Ishikawa (cell line): ENCODE measurements at regions not wholly inside any gene's neighbourhood (a gene's known extent, or its start where the extent isn't known, plus 50 kb on each side); places are given as distances from the start of the nearest gene placed in this dataset.

Experiments
- CEBPB ChIP-seq: IDR thresholded peaks from 2 replicates; pipeline ENCODE4 v1.6.1; 2012
- CREB1 ChIP-seq: IDR thresholded peaks from 2 replicates; pipeline ENCODE4 v1.6.1; 2012; ENCODE audit warnings: low read depth
- EGR1 ChIP-seq: IDR thresholded peaks from 2 replicates; pipeline ENCODE4 v1.6.1; 2012
- EP300 ChIP-seq: IDR thresholded peaks from 2 replicates; pipeline ENCODE4 v1.6.1; 2012; ENCODE audit warnings: borderline replicate concordance
- FOXM1 ChIP-seq: IDR thresholded peaks from 2 replicates; pipeline ENCODE4 v1.6.1; 2012; ENCODE audit warnings: low read depth, borderline replicate concordance
- NFIC ChIP-seq: IDR thresholded peaks from 2 replicates; pipeline ENCODE4 v1.6.1; 2012
- RAD21 ChIP-seq: IDR thresholded peaks from 2 replicates; pipeline ENCODE4 v1.6.1; 2012; ENCODE audit warnings: low read depth
- TAF1 ChIP-seq: IDR thresholded peaks from 2 replicates; pipeline ENCODE4 v1.6.1; 2012; ENCODE audit warnings: low read depth, mild to moderate bottlenecking
- TCF12 ChIP-seq: IDR thresholded peaks from 2 replicates; pipeline ENCODE4 v1.6.1; 2012; ENCODE audit warnings: low read depth
- TEAD4 ChIP-seq: IDR thresholded peaks from 2 replicates; pipeline ENCODE4 v1.6.1; 2012
- YY1 ChIP-seq: IDR thresholded peaks from 2 replicates; pipeline ENCODE4 v1.6.1; 2012; ENCODE audit warnings: low read depth
- ZBTB7A ChIP-seq: IDR thresholded peaks from 2 replicates; pipeline ENCODE4 v1.6.1; 2012; ENCODE audit warnings: low read depth
- TF ChIP-seq, protein P1 (sequence below): IDR thresholded peaks from 2 replicates; pipeline ENCODE4 v1.6.1; 2012
- TF ChIP-seq, protein P2 (sequence below): IDR thresholded peaks from 2 replicates; pipeline ENCODE4 v1.6.1; 2012; ENCODE audit warnings: low read depth, mild to moderate bottlenecking
- TF ChIP-seq, protein P3 (sequence below): IDR thresholded peaks from 2 replicates; pipeline ENCODE4 v1.6.1; 2012

GRCh38 chr2:146295080-146295670, 1549.7 kb upstream of the ACVR2A start:
- no peak for TF ChIP-seq EP300
- TF ChIP-seq FOXM1, result no peak
- TF ChIP-seq NFIC, result no peak
- TF ChIP-seq CREB1, result no peak
- TF ChIP-seq ZBTB7A, result no peak
- no peak for TF ChIP-seq YY1
- no peak for TF ChIP-seq RAD21
- no peak for TF ChIP-seq TEAD4
- TF ChIP-seq, protein P1, sequence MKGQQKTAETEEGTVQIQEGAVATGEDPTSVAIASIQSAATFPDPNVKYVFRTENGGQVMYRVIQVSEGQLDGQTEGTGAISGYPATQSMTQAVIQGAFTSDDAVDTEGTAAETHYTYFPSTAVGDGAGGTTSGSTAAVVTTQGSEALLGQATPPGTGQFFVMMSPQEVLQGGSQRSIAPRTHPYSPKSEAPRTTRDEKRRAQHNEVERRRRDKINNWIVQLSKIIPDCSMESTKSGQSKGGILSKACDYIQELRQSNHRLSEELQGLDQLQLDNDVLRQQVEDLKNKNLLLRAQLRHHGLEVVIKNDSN, result no peak
- no peak for TF ChIP-seq TAF1
- TF ChIP-seq CEBPB, result no peak
- TF ChIP-seq, protein P2, sequence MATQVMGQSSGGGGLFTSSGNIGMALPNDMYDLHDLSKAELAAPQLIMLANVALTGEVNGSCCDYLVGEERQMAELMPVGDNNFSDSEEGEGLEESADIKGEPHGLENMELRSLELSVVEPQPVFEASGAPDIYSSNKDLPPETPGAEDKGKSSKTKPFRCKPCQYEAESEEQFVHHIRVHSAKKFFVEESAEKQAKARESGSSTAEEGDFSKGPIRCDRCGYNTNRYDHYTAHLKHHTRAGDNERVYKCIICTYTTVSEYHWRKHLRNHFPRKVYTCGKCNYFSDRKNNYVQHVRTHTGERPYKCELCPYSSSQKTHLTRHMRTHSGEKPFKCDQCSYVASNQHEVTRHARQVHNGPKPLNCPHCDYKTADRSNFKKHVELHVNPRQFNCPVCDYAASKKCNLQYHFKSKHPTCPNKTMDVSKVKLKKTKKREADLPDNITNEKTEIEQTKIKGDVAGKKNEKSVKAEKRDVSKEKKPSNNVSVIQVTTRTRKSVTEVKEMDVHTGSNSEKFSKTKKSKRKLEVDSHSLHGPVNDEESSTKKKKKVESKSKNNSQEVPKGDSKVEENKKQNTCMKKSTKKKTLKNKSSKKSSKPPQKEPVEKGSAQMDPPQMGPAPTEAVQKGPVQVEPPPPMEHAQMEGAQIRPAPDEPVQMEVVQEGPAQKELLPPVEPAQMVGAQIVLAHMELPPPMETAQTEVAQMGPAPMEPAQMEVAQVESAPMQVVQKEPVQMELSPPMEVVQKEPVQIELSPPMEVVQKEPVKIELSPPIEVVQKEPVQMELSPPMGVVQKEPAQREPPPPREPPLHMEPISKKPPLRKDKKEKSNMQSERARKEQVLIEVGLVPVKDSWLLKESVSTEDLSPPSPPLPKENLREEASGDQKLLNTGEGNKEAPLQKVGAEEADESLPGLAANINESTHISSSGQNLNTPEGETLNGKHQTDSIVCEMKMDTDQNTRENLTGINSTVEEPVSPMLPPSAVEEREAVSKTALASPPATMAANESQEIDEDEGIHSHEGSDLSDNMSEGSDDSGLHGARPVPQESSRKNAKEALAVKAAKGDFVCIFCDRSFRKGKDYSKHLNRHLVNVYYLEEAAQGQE, result no peak
- TF ChIP-seq EGR1, result no peak
- TF ChIP-seq TCF12, result no peak
- TF ChIP-seq, protein P3, sequence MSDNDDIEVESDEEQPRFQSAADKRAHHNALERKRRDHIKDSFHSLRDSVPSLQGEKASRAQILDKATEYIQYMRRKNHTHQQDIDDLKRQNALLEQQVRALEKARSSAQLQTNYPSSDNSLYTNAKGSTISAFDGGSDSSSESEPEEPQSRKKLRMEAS, result no peak

- no peak for TF ChIP-seq ZBTB7A
- TF ChIP-seq NFIC, result no peak
- no peak for TF ChIP-seq TAF1
- TF ChIP-seq, protein P1, result no peak
- TF ChIP-seq FOXM1, result no peak
Measured at GRCh38 chr2:146287281-146287680, 1557.5 kb upstream of the ACVR2A start.

- no peak for TF ChIP-seq CREB1
Measured at GRCh38 chr2:146278881-146279280, 1565.9 kb upstream of the ACVR2A start.

- TF ChIP-seq RAD21 (no peak), CREB1 (no peak), EGR1 (no peak), TAF1 (no peak), TCF12 (no peak), CEBPB (no peak), TEAD4 (no peak), FOXM1 (no peak), EP300 (no peak), YY1 (no peak)
- TF ChIP-seq, protein P1, result no peak
- TF ChIP-seq, protein P2, result no peak
- TF ChIP-seq, protein P3, result no peak
Measured at GRCh38 chr2:146271131-146271831, 1573.5 kb upstream of the ACVR2A start.

- TF ChIP-seq TAF1 (no peak), FOXM1 (no peak), EGR1 (no peak), EP300 (no peak), CEBPB (no peak), CREB1 (no peak), NFIC (no peak), YY1 (no peak), TEAD4 (no peak), RAD21 (no peak)
- TF ChIP-seq, protein P2, result no peak
- TF ChIP-seq, protein P3, result no peak
- TF ChIP-seq, protein P1, result no peak
Measured at GRCh38 chr2:146270618-146271017, 1574.2 kb upstream of the ACVR2A start.
